GM03348 (cell line): ENCODE measurements at regions not wholly inside any gene's neighbourhood (a gene's known extent, or its start where the extent isn't known, plus 50 kb on each side); places are given as distances from the start of the nearest gene placed in this dataset.
"Not testable (repeated sequence)": the region's sequence is repeated elsewhere in the genome, so short reads cannot be mapped to it uniquely, and the experiment has no call there.

Experiments used
- DNase-seq: peaks from one replicate; pipeline ENCODE4 v3.0.0; 2012; ENCODE audit warnings: low spot score

GRCh38 chr6:68141190-68141589 lies 493.9 kb upstream of the ADGRB3 start:
- no peak for DNase-seq

GRCh38 chr6:68139130-68139529 lies 496.0 kb upstream of the ADGRB3 start:
- DNase-seq, result no peak

DNA sequence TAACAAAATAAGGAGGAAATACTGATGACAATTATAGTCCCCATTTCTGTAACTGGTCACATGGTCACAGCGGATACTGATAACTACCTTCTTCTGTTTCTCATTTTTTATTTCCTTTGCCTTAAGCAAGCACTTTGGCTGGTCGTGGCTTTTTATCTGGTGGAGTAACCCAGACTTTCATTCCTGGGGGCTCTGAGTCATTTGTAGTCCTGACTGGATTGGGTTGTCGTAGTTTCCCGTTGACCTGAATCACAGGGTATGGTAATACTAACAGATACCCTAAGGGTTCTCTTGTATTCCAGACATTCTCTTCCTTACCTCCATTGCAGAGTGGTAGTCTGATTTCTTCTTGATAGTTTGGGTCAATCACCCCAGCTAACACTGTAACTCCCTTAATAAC lies 500.3 kb upstream of the ADGRB3 start:
- DNase-seq, result no peak

- no peak for DNase-seq
Observed at GRCh38 chr6:68128211-68128610, 506.9 kb upstream of the ADGRB3 start.

DNA sequence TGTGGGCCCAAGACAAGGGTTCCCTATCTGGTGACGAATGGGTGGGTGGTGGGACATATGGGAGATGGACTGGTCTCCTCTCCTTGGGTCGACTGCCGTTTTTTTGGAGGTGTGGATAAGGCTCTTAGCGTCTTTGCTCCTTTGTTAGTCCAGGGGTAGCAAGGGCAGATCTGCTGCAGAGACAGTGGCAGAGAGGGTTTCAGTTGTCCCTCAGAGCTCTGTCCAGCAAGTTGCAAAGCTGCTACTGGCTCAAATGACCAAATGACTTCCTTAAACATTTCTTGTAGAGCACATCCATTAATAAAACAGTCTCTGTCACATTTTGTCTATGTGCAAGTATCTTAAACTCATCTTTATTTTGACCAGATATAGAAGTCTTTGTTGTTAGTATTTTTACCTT lies 508.0 kb upstream of the ADGRB3 start:
- no peak for DNase-seq

- no peak for DNase-seq
Observed at GRCh38 chr6:68126089-68126749, 508.9 kb upstream of the ADGRB3 start.

- not testable (repeated sequence) for DNase-seq
Observed at GRCh38 chr6:68122975-68123374, 512.1 kb upstream of the ADGRB3 start.

- DNase-seq, result no peak
Observed at GRCh38 chr6:68122032-68122431, 513.0 kb upstream of the ADGRB3 start.

DNA sequence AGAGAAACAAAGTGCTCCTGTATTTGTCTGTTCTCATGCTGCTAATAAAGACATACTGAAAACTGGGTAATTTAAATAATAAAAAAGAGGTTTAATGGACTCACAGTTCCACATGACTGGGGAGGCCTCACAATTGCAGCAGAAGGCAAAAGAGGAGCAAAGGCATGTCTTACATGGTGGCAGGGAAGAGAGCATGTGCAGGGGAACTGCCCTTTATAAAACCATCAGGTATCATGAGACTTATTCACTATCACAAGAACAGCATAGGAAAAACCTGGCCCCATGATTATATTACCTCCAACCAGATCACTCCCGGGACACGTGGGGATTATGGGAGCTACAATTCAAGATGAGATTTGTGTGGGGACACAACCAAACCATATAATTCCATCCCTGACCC lies 514.1 kb upstream of the ADGRB3 start:
- DNase-seq, result not testable (repeated sequence)

DNA sequence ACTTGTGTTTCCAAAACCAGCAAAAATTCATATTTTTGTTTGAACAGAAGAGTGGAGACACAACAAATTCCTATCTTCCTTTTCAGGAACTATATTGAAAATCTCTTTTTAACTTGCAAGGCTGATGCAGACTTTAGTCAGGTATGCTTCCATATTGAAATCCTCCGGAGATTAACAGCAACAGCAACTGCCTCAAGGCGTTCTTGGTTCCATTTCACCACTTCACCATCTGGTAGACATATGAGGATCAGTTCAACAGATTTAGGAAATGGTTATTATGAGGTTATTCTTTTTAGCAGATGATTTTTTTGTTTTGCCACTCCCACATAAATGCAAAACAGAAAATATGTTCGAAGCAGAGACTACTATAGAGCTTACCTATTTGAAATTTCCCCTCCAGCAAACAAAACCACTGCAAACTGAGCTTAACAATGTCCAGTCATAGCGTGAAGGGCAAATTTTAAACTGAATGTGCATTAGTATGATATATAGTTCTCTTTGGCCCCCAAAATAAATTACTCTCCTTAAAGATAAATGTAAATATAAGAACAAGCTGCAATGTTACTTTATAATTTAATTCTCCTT lies 520.5 kb upstream of the ADGRB3 start:
- no peak for DNase-seq

GRCh38 chr6:68108233-68108835 lies 526.7 kb upstream of the ADGRB3 start:
- no peak for DNase-seq

DNA sequence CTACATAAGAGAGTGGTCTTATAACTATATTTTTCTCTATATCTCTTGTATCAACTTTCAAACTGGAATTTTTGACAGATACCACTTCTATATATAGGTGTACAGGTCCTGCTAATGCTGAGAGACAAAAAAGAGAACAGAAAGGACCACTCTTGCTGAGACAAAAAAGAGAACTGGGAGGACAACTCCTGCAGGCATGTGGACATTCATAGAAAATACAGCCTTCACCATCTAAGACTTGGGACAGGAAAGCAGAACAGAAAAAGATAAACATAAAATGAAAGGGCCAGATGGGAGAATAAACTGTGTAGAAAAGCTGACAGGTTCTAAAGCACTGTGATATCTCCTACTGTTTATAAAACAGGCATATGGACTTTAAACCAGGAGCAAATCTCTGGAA lies 541.0 kb upstream of the ADGRB3 start:
- no peak for DNase-seq

GRCh38 chr6:68087399-68088133 lies 547.5 kb upstream of the ADGRB3 start:
- no peak for DNase-seq

DNA sequence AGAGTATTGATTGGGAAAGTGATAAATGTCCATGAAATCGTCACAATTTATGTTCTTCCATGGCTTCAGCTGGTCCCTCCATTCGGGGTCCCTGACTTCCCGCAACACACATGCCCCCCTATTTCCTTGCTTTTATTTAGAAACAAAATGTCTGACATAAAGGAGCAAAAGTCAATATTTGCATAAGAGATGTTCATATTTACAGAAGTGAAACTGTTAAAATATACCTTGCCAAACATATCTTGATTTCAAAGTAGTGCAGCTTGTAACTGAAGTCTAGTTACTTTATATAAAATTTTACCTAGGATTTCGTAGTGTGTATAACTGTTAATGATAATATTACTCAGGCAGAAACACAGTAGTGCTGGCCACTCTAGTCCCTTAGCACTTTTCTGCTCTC lies 548.9 kb upstream of the ADGRB3 start:
- DNase-seq, result no peak

GRCh38 chr6:68085599-68085998 lies 549.5 kb upstream of the ADGRB3 start:
- not testable (repeated sequence) for DNase-seq

- no peak for DNase-seq
Observed at GRCh38 chr6:68082086-68082485, 553.0 kb upstream of the ADGRB3 start.

DNA sequence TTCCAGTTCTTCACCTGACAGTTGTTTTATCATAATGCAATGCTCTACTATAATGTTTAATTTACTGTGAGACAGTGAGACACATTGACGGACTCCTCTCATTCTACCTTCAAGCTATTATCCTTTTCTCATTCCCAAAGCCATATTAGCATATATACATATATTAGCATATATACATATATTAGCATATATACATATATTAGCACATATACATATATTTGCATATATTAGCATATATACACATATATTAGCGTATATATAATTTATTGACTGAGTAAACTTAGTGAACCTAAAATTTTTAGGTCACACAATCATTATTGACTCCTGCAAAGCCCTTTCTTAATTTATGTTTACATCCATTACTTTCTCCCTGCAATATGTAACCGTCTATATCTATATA lies 555.0 kb upstream of the ADGRB3 start:
- no peak for DNase-seq

DNA sequence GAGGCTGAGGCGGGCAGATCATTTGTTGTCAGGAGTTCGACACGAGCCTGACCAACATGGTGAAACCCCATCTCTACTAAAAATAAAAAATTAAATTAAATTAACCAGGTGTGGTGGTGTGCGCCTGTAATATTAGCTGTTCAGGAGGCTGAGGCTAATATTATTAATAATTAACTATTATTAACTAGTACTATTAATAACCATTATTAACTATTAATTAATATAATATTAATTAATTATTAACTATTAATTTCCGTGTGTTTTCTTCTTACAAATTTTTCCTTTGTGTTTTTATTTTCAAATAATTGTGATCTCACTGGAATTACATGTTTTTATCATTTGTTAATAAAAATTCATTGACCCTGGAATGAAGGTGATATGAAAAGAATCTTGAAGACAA lies 557.4 kb upstream of the ADGRB3 start:
- no peak for DNase-seq

GRCh38 chr6:68071740-68072139 lies 563.3 kb upstream of the ADGRB3 start:
- no peak for DNase-seq

DNA sequence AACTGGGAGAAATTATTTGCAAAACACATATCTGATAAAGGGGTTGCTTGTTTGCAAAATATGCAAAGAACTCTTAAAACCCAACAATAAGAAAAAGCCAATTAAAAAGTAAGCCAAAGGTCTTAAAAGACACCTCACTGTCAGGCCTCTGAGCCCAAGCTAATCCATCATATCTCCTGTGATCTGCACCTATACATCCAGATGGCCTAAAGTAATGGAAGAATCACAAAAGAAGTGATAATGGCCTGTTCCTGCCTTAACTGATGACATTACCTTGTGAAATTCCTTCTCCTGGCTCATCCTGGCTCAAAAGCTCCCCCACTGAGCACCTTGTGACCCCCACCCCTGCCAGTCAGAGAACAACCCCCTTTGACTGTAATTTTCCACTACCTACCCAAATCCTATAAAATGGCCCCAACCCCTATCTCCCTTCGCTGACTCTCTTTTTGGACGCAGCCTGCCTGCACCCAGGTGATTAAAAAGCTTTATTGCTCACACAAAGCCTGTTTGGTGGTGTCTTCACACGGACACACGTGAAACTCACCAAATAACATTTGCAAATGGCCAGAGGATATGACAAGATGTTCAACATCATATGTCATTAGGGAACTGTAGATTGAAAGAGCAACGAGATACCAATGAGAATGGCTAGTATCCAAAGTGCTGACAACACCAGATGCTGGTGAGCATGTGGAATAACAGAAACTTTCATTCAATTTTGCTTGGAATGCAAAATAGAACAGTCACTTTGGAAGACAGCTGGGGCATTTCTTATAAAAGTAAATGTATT lies 565.0 kb upstream of the ADGRB3 start:
- DNase-seq, result no peak

DNA sequence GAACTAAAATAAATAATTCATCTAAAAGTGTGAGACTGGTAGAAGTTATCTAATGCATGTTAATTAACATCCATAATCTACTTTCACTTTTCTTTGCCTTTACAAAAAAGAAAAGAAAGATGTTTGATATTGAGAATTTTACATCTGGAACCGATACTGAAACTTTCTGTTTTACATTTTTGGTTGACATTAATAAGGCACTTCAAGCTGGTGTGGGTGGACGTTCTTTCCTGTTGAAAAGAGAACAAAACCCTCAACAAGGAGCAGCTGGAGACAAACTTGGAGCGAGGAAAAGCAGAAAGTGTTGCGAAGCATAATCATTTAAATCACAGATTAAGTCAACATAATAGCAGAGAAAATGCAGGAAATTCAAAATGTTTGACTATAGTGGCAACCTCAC lies 575.2 kb upstream of the ADGRB3 start:
- no peak for DNase-seq

DNA sequence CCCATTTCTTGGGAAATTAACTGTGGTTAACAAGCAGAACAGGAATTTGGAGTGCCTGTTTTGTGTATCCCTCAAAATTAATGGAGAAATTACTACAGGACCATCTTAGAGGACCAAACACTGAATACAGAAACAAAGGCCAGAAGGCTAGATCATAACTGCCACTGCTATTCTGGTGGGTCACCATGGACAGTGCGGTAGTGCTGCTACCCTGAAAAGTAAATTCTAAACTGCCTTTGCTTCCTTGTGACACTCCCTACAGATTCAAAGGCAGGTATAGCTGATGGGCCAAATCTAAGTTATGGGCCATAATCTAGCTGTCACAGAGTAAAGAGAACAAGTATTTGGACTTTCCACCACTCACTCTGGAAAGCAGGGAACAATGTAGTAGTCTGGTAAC lies 575.8 kb upstream of the ADGRB3 start:
- no peak for DNase-seq
